ENCODE measurements at regions not wholly inside any gene's neighbourhood (a gene's known extent, or its start where the extent isn't known, plus 50 kb on each side); places are given as distances from the start of the nearest gene placed in this dataset.

GRCh38 chr5:25552871-25553481 is 908.2 kb upstream of the CDH10 start:
- Histone ChIP-seq H3K9me3 (ENCODE audit: insufficient read depth, low read length) (no peaks in the 10 kb centered on the region), H2AFZ (ENCODE audit: low read depth, low read length, severe bottlenecking) (no peak overlapping the region), H3K9me2 (replicated peaks; ENCODE audit: insufficient read depth, low read length) (no peaks in the 10 kb centered on the region), H3K27me3 (ENCODE audit: low read length) (no peaks in the 10 kb centered on the region), H3F3A (ENCODE audit: insufficient read depth) (no peaks in the 10 kb centered on the region), H3K9ac (ENCODE audit: low read length) (no peak overlapping the region), H4K20me1 (ENCODE audit: low read depth, low read length) (no peaks in the 10 kb centered on the region), H3K79me2 (ENCODE audit: insufficient read depth, low read length) (no peaks in the 10 kb centered on the region), H3K4me3 (ENCODE audit: insufficient read depth, low read length, poor library complexity, severe bottlenecking) (no peak overlapping the region), H3K4me2 (ENCODE audit: low read depth, low read length, poor library complexity, severe bottlenecking) (no peak overlapping the region), H3K36me3 (ENCODE audit: low read length) (no peaks in the 10 kb centered on the region), H3K27ac (ENCODE audit: low read depth, low read length) (no peak overlapping the region)
- TF ChIP-seq EZH2phosphoT487 (conservative IDR thresholded peaks at IDR 0.05; ENCODE audit: low read length) (no peak), CTCF (IDR thresholded peaks at IDR 0.05; ENCODE audit: insufficient read depth, low read length, poor library complexity, severe bottlenecking) (no peak)

GRCh38 chr5:25550793-25551192 is 906.0 kb upstream of the CDH10 start:
- peaks cover 2% of the 10 kb centered on the region; the same call in 1 of the 2 replicates for H3K9me3 ChIP-seq (ENCODE audit: insufficient read depth, low read length)
- H3K9me2 ChIP-seq (replicated peaks; ENCODE audit: insufficient read depth, low read length), result no peaks in the 10 kb centered on the region
- TF ChIP-seq CTCF (IDR thresholded peaks at IDR 0.05; ENCODE audit: insufficient read depth, low read length, poor library complexity, severe bottlenecking), result no peak
- TF ChIP-seq EZH2phosphoT487 (conservative IDR thresholded peaks at IDR 0.05; ENCODE audit: low read length), result no peak

GRCh38 chr5:25544652-25545249 is 900.0 kb upstream of the CDH10 start:
- Histone ChIP-seq H3K4me3 (ENCODE audit: insufficient read depth, low read length, poor library complexity, severe bottlenecking) (no peak overlapping the region), H4K20me1 (ENCODE audit: low read depth, low read length) (no peaks in the 10 kb centered on the region), H3F3A (ENCODE audit: insufficient read depth) (no peaks in the 10 kb centered on the region), H3K36me3 (ENCODE audit: low read length) (peaks cover 7% of the 10 kb centered on the region; the same call in 1 of the 2 replicates), H2AFZ (ENCODE audit: low read depth, low read length, severe bottlenecking) (peak overlapping the region; percentile 65), H3K4me2 (ENCODE audit: low read depth, low read length, poor library complexity, severe bottlenecking) (peak overlapping the region; percentile 4), H3K9me2 (replicated peaks; ENCODE audit: insufficient read depth, low read length) (no peaks in the 10 kb centered on the region), H3K27ac (ENCODE audit: low read depth, low read length) (no peak overlapping the region), H3K27me3 (ENCODE audit: low read length) (no peaks in the 10 kb centered on the region), H3K9ac (ENCODE audit: low read length) (no peak overlapping the region), H3K9me3 (ENCODE audit: insufficient read depth, low read length) (peaks cover 6% of the 10 kb centered on the region; the same call in 1 of the 2 replicates), H3K79me2 (ENCODE audit: insufficient read depth, low read length) (no peaks in the 10 kb centered on the region)
- no peak for TF ChIP-seq EZH2phosphoT487 (conservative IDR thresholded peaks at IDR 0.05; ENCODE audit: low read length)
- TF ChIP-seq CTCF (IDR thresholded peaks at IDR 0.05; ENCODE audit: insufficient read depth, low read length, poor library complexity, severe bottlenecking), result peak; percentile 20

More at GRCh38 chr5:25550793-25551192, 906.0 kb upstream of the CDH10 start:
- H3K27ac ChIP-seq (ENCODE audit: low read depth, low read length), result no peak overlapping the region
- no peak overlapping the region for H2AFZ ChIP-seq (ENCODE audit: low read depth, low read length, severe bottlenecking)
- no peaks in the 10 kb centered on the region for H3K27me3 ChIP-seq (ENCODE audit: low read length)
- no peak overlapping the region for H3K4me3 ChIP-seq (ENCODE audit: insufficient read depth, low read length, poor library complexity, severe bottlenecking)
- no peaks in the 10 kb centered on the region for H3F3A ChIP-seq (ENCODE audit: insufficient read depth)
- H3K9ac ChIP-seq (ENCODE audit: low read length), result no peak overlapping the region
- H3K79me2 ChIP-seq (ENCODE audit: insufficient read depth, low read length), result no peaks in the 10 kb centered on the region
- H3K36me3 ChIP-seq (ENCODE audit: low read length), result no peaks in the 10 kb centered on the region
- no peaks in the 10 kb centered on the region for H4K20me1 ChIP-seq (ENCODE audit: low read depth, low read length)
- H3K4me2 ChIP-seq (ENCODE audit: low read depth, low read length, poor library complexity, severe bottlenecking), result no peak overlapping the region

Measured in SU-DHL-6 (cell line).